ENCODE measurements at regions not wholly inside any gene's neighbourhood (a gene's known extent, or its start where the extent isn't known, plus 50 kb on each side); places are given as distances from the start of the nearest gene placed in this dataset.

GRCh38 chr2:187826023-187826422 lies 271.8 kb upstream of the TFPI start:
- Histone ChIP-seq H3K4ac (ENCODE audit: low read depth, low read length) (no peak overlapping the region), H3K79me1 (ENCODE audit: low read depth in 1 of 2, low read length in 2 of 2) (no peaks in the 10 kb centered on the region), H4K91ac (ENCODE audit: insufficient read depth, low read depth, low read length) (no peak overlapping the region), H2AK5ac (ENCODE audit: low read depth, low read length) (no peak overlapping the region), H3K4me3 (ENCODE audit: insufficient read depth, low read depth, low read length) (no peak overlapping the region), H2BK20ac (ENCODE audit: low read depth, low read length) (no peak overlapping the region), H3K4me1 (ENCODE audit: control insufficient read depth, insufficient read depth, low read length) (no peaks in the 10 kb centered on the region), H4K8ac (ENCODE audit: low read depth in 2 of 2, low read length in 2 of 2) (no peak overlapping the region), H3K23ac (ENCODE audit: low read depth, low read length) (no peak overlapping the region), H3K36me3 (ENCODE audit: control insufficient read depth, insufficient read depth, low read length) (no peaks in the 10 kb centered on the region), H3K9me1 (ENCODE audit: insufficient read depth, low read length) (no peaks in the 10 kb centered on the region; the same call in 1 of the 2 replicates), H2AK9ac (replicated peaks; ENCODE audit: low read depth, low read length, poor library complexity) (no peak overlapping the region), H3K9me3 (ENCODE audit: control insufficient read depth, insufficient read depth, low read length) (no peaks in the 10 kb centered on the region), H2AFZ (replicated peaks; ENCODE audit: low read length, poor library complexity) (no peak overlapping the region), H2BK15ac (ENCODE audit: low read depth, low read length) (no peak overlapping the region), H2BK120ac (ENCODE audit: low read depth, low read length) (no peak overlapping the region), H4K5ac (ENCODE audit: low read depth, low read length) (no peak overlapping the region), H2BK5ac (ENCODE audit: low read depth, low read length, poor library complexity, severe bottlenecking) (no peak overlapping the region), H3K56ac (ENCODE audit: extremely low read depth, insufficient read depth, low read length) (no peak overlapping the region), H3K9ac (ENCODE audit: low read depth, low read length) (no peak overlapping the region), H3K18ac (ENCODE audit: low read depth, low read length) (no peak overlapping the region), H4K20me1 (ENCODE audit: insufficient read depth, low read length) (no peaks in the 10 kb centered on the region), H3K14ac (replicated peaks; ENCODE audit: low read depth, low read length) (no peak overlapping the region), H3K27ac (ENCODE audit: insufficient read depth, low read length) (no peak overlapping the region), H3K4me2 (ENCODE audit: low read depth, low read length) (no peak overlapping the region), H3K27me3 (ENCODE audit: control insufficient read depth, insufficient read depth, low read length) (no peaks in the 10 kb centered on the region)
- WGBS, 2 experiments (ENCODE audit: extremely low coverage in 2 of 2, insufficient read length in 1 of 2), result no CpG with 5 or more reads among the region's 2 CpGs
- in situ Hi-C loops (cut with MboI; ENCODE audit: low sequenced_read_pairs), result no loop called here
- POLR2A ChIA-PET (ENCODE audit: unreplicated experiment), result no interaction called here
- no peak for TF ChIP-seq RAD21 (IDR thresholded peaks at IDR 0.05; ENCODE audit: low read length)
- TF ChIP-seq, protein P1, sequence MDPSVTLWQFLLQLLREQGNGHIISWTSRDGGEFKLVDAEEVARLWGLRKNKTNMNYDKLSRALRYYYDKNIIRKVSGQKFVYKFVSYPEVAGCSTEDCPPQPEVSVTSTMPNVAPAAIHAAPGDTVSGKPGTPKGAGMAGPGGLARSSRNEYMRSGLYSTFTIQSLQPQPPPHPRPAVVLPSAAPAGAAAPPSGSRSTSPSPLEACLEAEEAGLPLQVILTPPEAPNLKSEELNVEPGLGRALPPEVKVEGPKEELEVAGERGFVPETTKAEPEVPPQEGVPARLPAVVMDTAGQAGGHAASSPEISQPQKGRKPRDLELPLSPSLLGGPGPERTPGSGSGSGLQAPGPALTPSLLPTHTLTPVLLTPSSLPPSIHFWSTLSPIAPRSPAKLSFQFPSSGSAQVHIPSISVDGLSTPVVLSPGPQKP (IDR thresholded peaks at IDR 0.05; ENCODE audit: borderline replicate concordance, low read depth, low read length), result no peak
- DNase-seq, result no peak
- CTCF ChIA-PET, result no interaction called here
- dilution Hi-C loops (cut with HindIII; ENCODE audit: low sequenced_read_pairs, unreplicated experiment), result no loop called here
- no peak for ATAC-seq (ENCODE audit: low read depth)
- BruUV-seq (replicated peaks), result no TSS peak
- intact Hi-C loops (cut with micrococcal nuclease), result no loop called here
